ENCODE measurements at regions not wholly inside any gene's neighbourhood (a gene's known extent, or its start where the extent isn't known, plus 50 kb on each side); places are given as distances from the start of the nearest gene placed in this dataset.

DNA sequence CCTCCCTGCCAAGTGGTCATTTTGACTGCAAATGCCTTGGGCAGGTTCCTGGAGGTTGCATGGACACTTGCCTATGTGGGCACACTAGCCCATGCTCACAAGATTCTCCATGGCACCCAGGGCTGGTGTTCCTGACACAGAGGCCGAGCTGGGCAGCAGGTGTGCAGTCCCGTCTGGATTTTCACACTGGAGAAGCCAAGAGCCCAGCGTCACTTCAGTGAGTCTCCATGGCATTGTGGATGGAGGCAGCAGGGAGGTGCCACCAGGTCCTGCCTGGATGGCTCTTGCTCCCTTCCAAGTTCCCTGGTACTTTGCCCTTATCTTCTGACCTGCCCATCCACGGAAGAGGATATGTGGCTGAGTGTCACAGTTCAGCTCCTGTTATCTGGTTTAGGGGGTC, 63.7 kb upstream of the PLCL2 start:
- Mint-ChIP-seq H3K27ac (no peak overlapping the region), H3K4me3 (no peak overlapping the region), H3K9me3 (no peaks in the 10 kb centered on the region), H3K36me3 (ENCODE audit: low read depth) (no peaks in the 10 kb centered on the region), H3K27me3 (ENCODE audit: insufficient read depth) (peaks cover 1% of the 10 kb centered on the region; the same call in 1 of the 2 replicates), H3K4me1 (ENCODE audit: low read depth) (no peaks in the 10 kb centered on the region)
- DNase-seq: no peak
- TF ChIP-seq, protein P1, sequence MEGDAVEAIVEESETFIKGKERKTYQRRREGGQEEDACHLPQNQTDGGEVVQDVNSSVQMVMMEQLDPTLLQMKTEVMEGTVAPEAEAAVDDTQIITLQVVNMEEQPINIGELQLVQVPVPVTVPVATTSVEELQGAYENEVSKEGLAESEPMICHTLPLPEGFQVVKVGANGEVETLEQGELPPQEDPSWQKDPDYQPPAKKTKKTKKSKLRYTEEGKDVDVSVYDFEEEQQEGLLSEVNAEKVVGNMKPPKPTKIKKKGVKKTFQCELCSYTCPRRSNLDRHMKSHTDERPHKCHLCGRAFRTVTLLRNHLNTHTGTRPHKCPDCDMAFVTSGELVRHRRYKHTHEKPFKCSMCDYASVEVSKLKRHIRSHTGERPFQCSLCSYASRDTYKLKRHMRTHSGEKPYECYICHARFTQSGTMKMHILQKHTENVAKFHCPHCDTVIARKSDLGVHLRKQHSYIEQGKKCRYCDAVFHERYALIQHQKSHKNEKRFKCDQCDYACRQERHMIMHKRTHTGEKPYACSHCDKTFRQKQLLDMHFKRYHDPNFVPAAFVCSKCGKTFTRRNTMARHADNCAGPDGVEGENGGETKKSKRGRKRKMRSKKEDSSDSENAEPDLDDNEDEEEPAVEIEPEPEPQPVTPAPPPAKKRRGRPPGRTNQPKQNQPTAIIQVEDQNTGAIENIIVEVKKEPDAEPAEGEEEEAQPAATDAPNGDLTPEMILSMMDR (IDR thresholded peaks at IDR 0.05): no peak

DNA sequence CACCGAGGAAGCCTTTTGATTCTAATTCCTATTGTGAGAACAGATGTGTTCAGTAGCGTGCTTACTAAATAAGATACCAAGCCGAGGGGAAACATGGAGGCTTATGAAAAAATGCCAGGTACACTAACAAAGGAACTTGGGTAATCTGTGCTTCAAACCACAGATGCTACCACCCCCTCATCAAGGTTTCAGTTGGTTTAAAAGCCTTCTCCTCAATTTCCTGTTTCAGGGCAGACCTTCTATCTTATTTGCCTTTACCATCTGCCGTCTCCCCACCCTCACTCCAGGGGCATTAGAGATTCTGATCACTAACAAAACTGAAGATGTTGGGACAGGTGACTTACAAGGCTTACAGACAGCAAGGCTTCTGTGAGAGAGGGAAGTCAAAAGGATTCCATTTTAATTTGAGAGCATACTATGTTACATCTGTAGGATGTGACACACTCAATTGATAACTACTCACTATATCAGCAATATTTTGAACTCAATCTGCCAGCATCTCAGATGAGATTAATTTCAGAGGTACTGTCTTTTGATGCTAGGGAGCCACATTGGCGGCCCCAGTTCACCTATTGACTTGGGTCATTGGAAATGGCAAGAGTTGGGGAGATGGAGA, 60.6 kb upstream of the PLCL2 start:
- Mint-ChIP-seq H3K27me3 (ENCODE audit: insufficient read depth) (peaks cover 4% of the 10 kb centered on the region; the same call in 1 of the 2 replicates), H3K4me3 (no peak overlapping the region), H3K27ac (no peak overlapping the region)

DNA sequence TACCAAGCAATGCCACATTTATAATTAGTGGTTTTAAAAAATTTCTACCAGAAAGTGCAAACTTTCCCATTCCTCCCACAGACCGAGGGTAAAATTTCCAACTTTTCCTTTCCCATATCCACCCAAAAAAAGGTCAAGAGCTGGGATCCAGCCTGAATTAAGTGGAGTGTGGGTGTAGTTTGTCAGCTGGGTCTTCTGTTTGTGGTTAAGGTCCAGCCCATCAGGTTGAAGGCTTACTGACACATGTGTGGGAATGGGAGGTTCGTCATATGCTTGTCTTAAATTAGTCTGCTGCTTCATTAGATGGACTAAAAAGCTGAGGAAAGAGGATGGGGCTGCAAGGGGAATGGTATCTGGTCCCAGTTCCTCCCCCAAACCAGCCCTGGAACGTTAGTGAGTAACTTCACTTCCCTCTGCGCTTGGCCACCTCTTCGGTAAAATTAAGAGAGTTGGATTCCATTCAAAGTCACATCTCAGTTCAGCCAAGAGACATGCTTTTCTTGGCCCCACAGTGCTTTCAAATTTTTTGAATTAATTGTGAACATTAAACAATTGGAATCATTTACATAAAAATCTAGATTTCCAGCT, 59.0 kb upstream of the PLCL2 start:
- Mint-ChIP-seq H3K4me1 (ENCODE audit: low read depth) (peaks cover 12% of the 10 kb centered on the region), H3K4me3 (no peak overlapping the region), H3K9me3 (no peaks in the 10 kb centered on the region), H3K27me3 (ENCODE audit: insufficient read depth) (peaks cover 4% of the 10 kb centered on the region; the same call in 1 of the 2 replicates), H3K27ac (no peak overlapping the region), H3K36me3 (ENCODE audit: low read depth) (no peaks in the 10 kb centered on the region)
- no peak for DNase-seq
- TF ChIP-seq, protein P1 (IDR thresholded peaks at IDR 0.05): no peak

More for the DNA sequence above, 60.6 kb upstream of the PLCL2 start:
- no peak for DNase-seq
- TF ChIP-seq, protein P1 (IDR thresholded peaks at IDR 0.05): no peak
- Mint-ChIP-seq H3K9me3 (no peaks in the 10 kb centered on the region), H3K36me3 (ENCODE audit: low read depth) (no peaks in the 10 kb centered on the region), H3K4me1 (ENCODE audit: low read depth) (peaks cover 10% of the 10 kb centered on the region)

DNA sequence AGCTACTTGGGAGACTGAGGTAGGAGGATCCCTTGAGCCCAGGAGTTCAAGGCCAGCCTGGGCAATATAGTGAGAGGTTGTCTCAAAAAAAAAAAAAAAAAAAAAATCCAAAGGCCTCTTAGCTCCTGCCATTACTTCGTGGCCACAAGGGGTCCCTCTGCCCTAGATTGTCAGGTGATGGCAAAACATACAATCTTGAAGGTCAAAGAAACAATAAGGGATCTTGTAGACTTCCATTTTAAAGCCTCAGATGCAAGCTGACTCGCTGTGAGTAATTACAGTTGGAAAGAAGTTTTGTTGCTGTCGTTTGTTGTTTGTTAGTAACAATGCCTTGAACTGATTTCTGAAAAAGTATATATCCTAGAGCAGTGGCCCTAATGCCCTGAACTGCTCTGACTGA, 55.9 kb upstream of the PLCL2 start:
- Mint-ChIP-seq H3K36me3 (ENCODE audit: low read depth) (no peaks in the 10 kb centered on the region), H3K4me1 (ENCODE audit: low read depth) (peaks cover 12% of the 10 kb centered on the region), H3K27me3 (ENCODE audit: insufficient read depth) (0 out of 2 replicates have a peak, but pooled peaks cover 4% of the 10 kb centered on the region), H3K4me3 (no peak overlapping the region), H3K27ac (peak overlapping the region; percentile 79), H3K9me3 (no peaks in the 10 kb centered on the region)
- TF ChIP-seq, protein P1 (IDR thresholded peaks at IDR 0.05): peak; percentile 85
- DNase-seq: peak; percentile 80

DNA sequence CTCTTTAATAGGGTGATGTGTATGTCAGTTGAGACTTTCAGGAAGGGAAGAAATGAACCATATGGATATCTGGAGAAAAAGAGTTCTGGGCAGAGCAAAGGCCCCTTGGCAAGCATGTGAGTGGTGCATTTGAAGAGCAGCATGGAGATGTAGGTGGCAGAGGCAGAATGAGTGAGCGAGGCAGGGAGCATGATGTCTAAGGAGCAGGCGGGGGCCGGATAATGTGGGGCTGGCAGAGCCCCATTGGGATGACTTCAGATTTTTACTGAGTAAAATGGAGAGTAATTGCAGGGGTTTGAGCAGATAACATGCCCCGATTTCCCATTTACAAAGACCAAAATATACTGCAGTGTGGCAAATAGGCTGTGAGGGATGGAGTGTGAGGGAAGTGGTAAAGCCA, 52.9 kb upstream of the PLCL2 start:
- H3K9me3 Mint-ChIP-seq: no peaks in the 10 kb centered on the region
- H3K4me1 Mint-ChIP-seq (ENCODE audit: low read depth): peaks cover 12% of the 10 kb centered on the region
- 0 out of 2 replicates have a peak, but pooled peaks cover 4% of the 10 kb centered on the region for H3K27me3 Mint-ChIP-seq (ENCODE audit: insufficient read depth)
- no peak overlapping the region for H3K4me3 Mint-ChIP-seq
- TF ChIP-seq, protein P1 (IDR thresholded peaks at IDR 0.05): no peak
- DNase-seq: no peak
- H3K27ac Mint-ChIP-seq: no peak overlapping the region
- no peaks in the 10 kb centered on the region for H3K36me3 Mint-ChIP-seq (ENCODE audit: low read depth)

All from HFFc6 (cell line).